ENCODE measurements at regions not wholly inside any gene's neighbourhood (a gene's known extent, or its start where the extent isn't known, plus 50 kb on each side); places are given as distances from the start of the nearest gene placed in this dataset.
"Not testable (repeated sequence)": the region's sequence is repeated elsewhere in the genome, so short reads cannot be mapped to it uniquely, and the experiment has no call there.

GRCh38 chr1:234843946-234844345 is 234.0 kb upstream of the IRF2BP2 start:
- DNase-seq (ENCODE audit: low spot score): no peak

GRCh38 chr1:234842726-234843641 is 233.0 kb upstream of the IRF2BP2 start:
- no peak for DNase-seq (ENCODE audit: low spot score)

GRCh38 chr1:234841710-234842231 is 231.8 kb upstream of the IRF2BP2 start:
- peak; percentile 76 for DNase-seq (ENCODE audit: low spot score)

- DNase-seq (ENCODE audit: low spot score): no peak
These were observed 231.3 kb upstream of the IRF2BP2 start for GRCh38 chr1:234841281-234841680.

- DNase-seq (ENCODE audit: low spot score): no peak
These were observed 230.9 kb upstream of the IRF2BP2 start for GRCh38 chr1:234840843-234841242.

- no peak for DNase-seq (ENCODE audit: low spot score)
These were observed 230.3 kb upstream of the IRF2BP2 start for GRCh38 chr1:234840253-234840652.

GRCh38 chr1:234839663-234840062 is 229.7 kb upstream of the IRF2BP2 start:
- DNase-seq (ENCODE audit: low spot score): no peak

GRCh38 chr1:234838820-234839219 is 228.8 kb upstream of the IRF2BP2 start:
- DNase-seq (ENCODE audit: low spot score): no peak

GRCh38 chr1:234838182-234838581 is 228.2 kb upstream of the IRF2BP2 start:
- DNase-seq (ENCODE audit: low spot score): no peak

GRCh38 chr1:234837713-234838112 is 227.7 kb upstream of the IRF2BP2 start:
- DNase-seq (ENCODE audit: low spot score): no peak

- peak; percentile 64 for DNase-seq (ENCODE audit: low spot score)
These were observed 226.9 kb upstream of the IRF2BP2 start for GRCh38 chr1:234836776-234837357.

GRCh38 chr1:234836045-234836681 is 226.2 kb upstream of the IRF2BP2 start:
- DNase-seq (ENCODE audit: low spot score): peak; percentile 97

- no peak for DNase-seq (ENCODE audit: low spot score)
These were observed 225.3 kb upstream of the IRF2BP2 start for GRCh38 chr1:234835239-234835638.

- DNase-seq (ENCODE audit: low spot score): no peak
These were observed 223.7 kb upstream of the IRF2BP2 start for GRCh38 chr1:234833646-234834045.

- DNase-seq (ENCODE audit: low spot score): no peak
These were observed 223.1 kb upstream of the IRF2BP2 start for GRCh38 chr1:234833118-234833517.

- no peak for DNase-seq (ENCODE audit: low spot score)
These were observed 217.7 kb upstream of the IRF2BP2 start for GRCh38 chr1:234827656-234828055.

- no peak for DNase-seq (ENCODE audit: low spot score)
These were observed 217.2 kb upstream of the IRF2BP2 start for GRCh38 chr1:234827181-234827580.

GRCh38 chr1:234826352-234826751 is 216.4 kb upstream of the IRF2BP2 start:
- no peak for DNase-seq (ENCODE audit: low spot score)

- no peak for DNase-seq (ENCODE audit: low spot score)
These were observed 215.7 kb upstream of the IRF2BP2 start for GRCh38 chr1:234825498-234826165.

- DNase-seq (ENCODE audit: low spot score): not testable (repeated sequence)
These were observed 214.9 kb upstream of the IRF2BP2 start for GRCh38 chr1:234824836-234825235.

GRCh38 chr1:234823191-234824176 is 213.5 kb upstream of the IRF2BP2 start:
- DNase-seq (ENCODE audit: low spot score): no peak

Measured in pons (tissue), 1 donor.